GM18519 (cell line): ENCODE measurements at regions not wholly inside any gene's neighbourhood (a gene's known extent, or its start where the extent isn't known, plus 50 kb on each side); places are given as distances from the start of the nearest gene placed in this dataset.
A peak's percentile ranks its signal among the peaks of the same experiment; 100 is the strongest.
"Not testable (repeated sequence)": the region's sequence is repeated elsewhere in the genome, so short reads cannot be mapped to it uniquely, and the experiment has no call there.

Experiments
- ATAC-seq: cut with Tn5 transposase; IDR thresholded peaks from one replicate; pipeline ENCODE4 v1.9.1; 2021; ENCODE audit warnings: mild to moderate bottlenecking, moderate library complexity; ENCODE audit not compliant: unreplicated experiment, low FRiP score

GRCh38 chr18:30713299-30713698 is 329.2 kb downstream of the DSC3 start:
- no peak for ATAC-seq

GRCh38 chr18:30712383-30712782 is 330.2 kb downstream of the DSC3 start:
- peak; percentile 93 for ATAC-seq

- ATAC-seq = no peak
These were observed 332.9 kb downstream of the DSC3 start for GRCh38 chr18:30709595-30709994.

- no peak for ATAC-seq
These were observed 336.6 kb downstream of the DSC3 start for GRCh38 chr18:30705943-30706342.

- ATAC-seq = no peak
These were observed 344.0 kb downstream of the DSC3 start for GRCh38 chr18:30698571-30698970.

- no peak for ATAC-seq
These were observed 346.3 kb downstream of the DSC3 start for GRCh38 chr18:30696201-30696600.

- no peak for ATAC-seq
These were observed 347.8 kb downstream of the DSC3 start for GRCh38 chr18:30694773-30695172.

- ATAC-seq = no peak
These were observed 353.3 kb downstream of the DSC3 start for GRCh38 chr18:30689216-30689615.

- ATAC-seq = no peak
These were observed 355.0 kb downstream of the DSC3 start for GRCh38 chr18:30687501-30687900.

GRCh38 chr18:30684825-30685481 is 357.6 kb downstream of the DSC3 start:
- no peak for ATAC-seq

GRCh38 chr18:30683836-30684235 is 358.7 kb downstream of the DSC3 start:
- ATAC-seq = no peak

- ATAC-seq = no peak
These were observed 359.9 kb downstream of the DSC3 start for GRCh38 chr18:30682672-30683071.

- ATAC-seq = no peak
These were observed 363.1 kb downstream of the DSC3 start for GRCh38 chr18:30679285-30679930.

- not testable (repeated sequence) for ATAC-seq
These were observed 364.7 kb downstream of the DSC3 start for GRCh38 chr18:30677813-30678212.

- ATAC-seq = no peak
These were observed 366.5 kb downstream of the DSC3 start for GRCh38 chr18:30676053-30676480.

GRCh38 chr18:30675493-30675892 is 367.0 kb downstream of the DSC3 start:
- ATAC-seq = no peak

GRCh38 chr18:30675072-30675471 is 367.5 kb downstream of the DSC3 start:
- ATAC-seq = no peak

GRCh38 chr18:30674596-30674995 is 367.9 kb downstream of the DSC3 start:
- ATAC-seq = no peak

- not testable (repeated sequence) for ATAC-seq
These were observed 370.1 kb downstream of the DSC3 start for GRCh38 chr18:30672439-30672838.

GRCh38 chr18:30658306-30658705 is 384.2 kb downstream of the DSC3 start:
- ATAC-seq = no peak

- no peak for ATAC-seq
These were observed 390.2 kb downstream of the DSC3 start for GRCh38 chr18:30652387-30652786.

GRCh38 chr18:30650499-30650898 is 392.0 kb downstream of the DSC3 start:
- ATAC-seq = no peak
